NCI-H1092 treated with DMSO at 0.1 percent for 48 hours (cell line): ENCODE measurements at regions not wholly inside any gene's neighbourhood (a gene's known extent, or its start where the extent isn't known, plus 50 kb on each side); places are given as distances from the start of the nearest gene placed in this dataset.
A peak's percentile ranks its signal among the peaks of the same experiment; 100 is the strongest.

Experiments
- DNase-seq: peaks from one replicate; lab custom pipeline; 2025; lab: John Stamatoyannopoulos, UW

- no peak for DNase-seq
These were observed 297.9 kb downstream of the NDFIP2 start for GRCh38 chr13:79778741-79779460.

- DNase-seq = no peak
These were observed 296.5 kb downstream of the NDFIP2 start for GRCh38 chr13:79777504-79777903.

GRCh38 chr13:79776531-79777295, 295.8 kb downstream of the NDFIP2 start:
- no peak for DNase-seq

GRCh38 chr13:79775830-79776229, 294.9 kb downstream of the NDFIP2 start:
- peak; percentile 48 for DNase-seq

GRCh38 chr13:79772811-79773210, 291.9 kb downstream of the NDFIP2 start:
- no peak for DNase-seq

GRCh38 chr13:79771493-79771892, 290.5 kb downstream of the NDFIP2 start:
- DNase-seq = no peak

GRCh38 chr13:79770056-79770455, 289.1 kb downstream of the NDFIP2 start:
- DNase-seq = no peak

- no peak for DNase-seq
These were observed 286.2 kb downstream of the NDFIP2 start for GRCh38 chr13:79767126-79767525.

GRCh38 chr13:79765331-79765730, 284.4 kb downstream of the NDFIP2 start:
- no peak for DNase-seq

- DNase-seq = no peak
These were observed 269.1 kb downstream of the NDFIP2 start for GRCh38 chr13:79749984-79750551.

- no peak for DNase-seq
These were observed 268.6 kb downstream of the NDFIP2 start for GRCh38 chr13:79749566-79749965.

- no peak for DNase-seq
These were observed 264.1 kb downstream of the NDFIP2 start for GRCh38 chr13:79745081-79745480.

GRCh38 chr13:79742923-79743322, 262.0 kb downstream of the NDFIP2 start:
- DNase-seq = no peak

- DNase-seq = no peak
These were observed 260.0 kb downstream of the NDFIP2 start for GRCh38 chr13:79740991-79741390.

- no peak for DNase-seq
These were observed 255.4 kb downstream of the NDFIP2 start for GRCh38 chr13:79736356-79736755.

- DNase-seq = no peak
These were observed 254.3 kb downstream of the NDFIP2 start for GRCh38 chr13:79735228-79735627.

- no peak for DNase-seq
These were observed 246.1 kb downstream of the NDFIP2 start for GRCh38 chr13:79727086-79727485.

- DNase-seq = no peak
These were observed 244.9 kb downstream of the NDFIP2 start for GRCh38 chr13:79725841-79726240.

- no peak for DNase-seq
These were observed 243.6 kb downstream of the NDFIP2 start for GRCh38 chr13:79724348-79725103.

- no peak for DNase-seq
These were observed 242.6 kb downstream of the NDFIP2 start for GRCh38 chr13:79723519-79724024.

GRCh38 chr13:79722885-79723445, 242.0 kb downstream of the NDFIP2 start:
- DNase-seq = no peak

- DNase-seq = no peak
These were observed 235.2 kb downstream of the NDFIP2 start for GRCh38 chr13:79716191-79716590.
